NCI-H128 (cell line): ENCODE measurements at regions not wholly inside any gene's neighbourhood (a gene's known extent, or its start where the extent isn't known, plus 50 kb on each side); places are given as distances from the start of the nearest gene placed in this dataset.

Experiments
- DNase-seq: peaks from one replicate; lab custom pipeline; 2025; ENCODE audit not compliant: unreplicated experiment; lab: John Stamatoyannopoulos, UW

- DNase-seq, result no peak
Observed at GRCh38 chr18:39991696-39992265, 1963.3 kb upstream of the PIK3C3 start.

GRCh38 chr18:39990540-39990939, 1964.5 kb upstream of the PIK3C3 start:
- no peak for DNase-seq

DNA sequence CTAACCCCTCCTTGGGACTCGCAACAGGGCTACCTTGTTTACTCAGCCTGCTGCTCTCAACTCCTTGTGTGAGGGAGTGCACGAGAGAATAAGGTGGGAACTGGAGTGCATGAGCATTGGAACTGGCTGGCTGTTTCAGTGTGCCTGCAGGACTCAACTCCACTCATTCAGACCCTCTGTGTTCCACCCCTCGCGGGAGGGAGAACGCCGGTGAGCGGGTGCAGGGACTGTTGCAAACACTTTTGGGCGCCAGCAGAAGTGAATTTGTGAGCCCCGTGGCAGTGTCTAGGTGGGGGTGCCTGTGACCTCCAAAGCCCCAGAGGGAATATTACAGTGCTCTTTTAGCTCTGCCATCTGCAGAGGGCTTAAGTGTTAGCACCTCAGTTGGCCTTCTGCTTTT, 1978.3 kb upstream of the PIK3C3 start:
- no peak for DNase-seq

- DNase-seq, result no peak
Observed at GRCh38 chr18:39972521-39972920, 1982.5 kb upstream of the PIK3C3 start.

DNA sequence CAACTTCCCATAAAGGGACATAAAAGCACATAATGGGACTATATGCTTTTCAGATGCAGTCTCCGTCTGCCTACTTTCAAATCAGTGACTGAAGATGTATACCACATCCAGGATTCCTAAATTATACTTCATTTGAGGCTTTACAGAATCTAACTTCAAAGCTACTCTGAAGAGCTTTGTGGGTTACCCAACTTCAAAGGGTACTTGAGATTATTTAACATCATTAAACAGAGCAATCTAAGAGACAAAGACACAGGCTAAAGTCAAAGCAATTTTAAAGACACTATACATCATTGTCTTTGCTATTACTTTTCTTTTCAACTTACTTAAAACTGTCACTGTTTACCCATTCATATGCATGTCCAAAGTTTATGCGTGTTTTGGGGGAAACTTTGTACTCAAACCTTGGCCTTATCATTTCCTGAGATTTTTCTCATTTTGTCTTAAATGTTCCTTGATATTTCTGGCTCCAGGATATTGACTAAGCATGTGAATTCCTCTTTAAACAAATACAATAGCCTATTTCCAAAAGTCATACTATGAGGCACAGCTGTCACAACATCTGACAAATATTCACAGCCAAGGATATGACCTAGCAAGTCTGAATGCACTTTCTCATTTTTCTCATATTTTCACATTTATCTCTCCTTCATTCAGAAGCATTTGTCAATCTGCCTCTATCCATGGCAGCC, 1985.1 kb upstream of the PIK3C3 start:
- DNase-seq, result no peak

- no peak for DNase-seq
Observed at GRCh38 chr18:39966275-39966674, 1988.8 kb upstream of the PIK3C3 start.

DNA sequence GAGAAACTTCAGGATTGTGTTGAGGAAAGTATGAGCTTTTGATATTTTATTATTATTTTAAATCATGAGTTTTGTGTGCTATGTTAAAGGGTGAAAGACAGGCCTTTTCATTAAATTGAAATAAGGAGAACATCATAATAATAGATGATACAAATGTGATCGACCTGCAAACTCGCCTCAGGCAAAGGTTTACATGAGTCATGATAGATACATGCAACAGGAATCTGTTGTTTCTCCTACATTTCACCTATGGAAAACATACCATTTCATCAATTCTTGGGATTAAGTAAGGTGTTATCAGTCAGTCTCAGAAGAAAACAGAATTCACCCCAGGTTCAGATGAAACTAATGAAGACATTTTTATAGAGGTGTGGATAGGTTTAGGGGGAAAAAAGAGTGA, 1992.5 kb upstream of the PIK3C3 start:
- DNase-seq, result no peak

- no peak for DNase-seq
Observed at GRCh38 chr18:39960550-39960949, 1994.5 kb upstream of the PIK3C3 start.

- no peak for DNase-seq
Observed at GRCh38 chr18:39959839-39960238, 1995.2 kb upstream of the PIK3C3 start.

GRCh38 chr18:39958876-39959275, 1996.2 kb upstream of the PIK3C3 start:
- no peak for DNase-seq

DNA sequence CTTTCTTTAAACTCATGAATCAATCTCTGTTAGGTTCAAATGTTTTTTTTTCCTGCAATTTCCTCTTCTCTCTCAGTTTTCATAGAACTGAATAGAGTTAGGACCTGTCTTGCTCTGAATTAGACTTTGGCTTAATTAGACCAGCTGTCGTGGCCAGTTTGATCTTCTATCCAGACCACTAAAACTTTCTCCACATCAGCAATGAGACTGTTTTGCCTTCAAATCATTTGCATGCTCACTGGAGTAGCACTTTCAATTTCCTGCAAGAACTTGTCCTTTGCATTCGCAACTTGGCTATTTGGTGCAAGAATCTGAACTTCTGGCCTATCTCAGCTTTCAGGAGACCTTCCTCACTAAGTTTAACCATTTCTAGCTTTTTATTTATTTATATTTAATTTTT, 2002.2 kb upstream of the PIK3C3 start:
- DNase-seq, result no peak

- DNase-seq, result no peak
Observed at GRCh38 chr18:39951142-39951720, 2003.8 kb upstream of the PIK3C3 start.

GRCh38 chr18:39946623-39947061, 2008.4 kb upstream of the PIK3C3 start:
- DNase-seq, result no peak

DNA sequence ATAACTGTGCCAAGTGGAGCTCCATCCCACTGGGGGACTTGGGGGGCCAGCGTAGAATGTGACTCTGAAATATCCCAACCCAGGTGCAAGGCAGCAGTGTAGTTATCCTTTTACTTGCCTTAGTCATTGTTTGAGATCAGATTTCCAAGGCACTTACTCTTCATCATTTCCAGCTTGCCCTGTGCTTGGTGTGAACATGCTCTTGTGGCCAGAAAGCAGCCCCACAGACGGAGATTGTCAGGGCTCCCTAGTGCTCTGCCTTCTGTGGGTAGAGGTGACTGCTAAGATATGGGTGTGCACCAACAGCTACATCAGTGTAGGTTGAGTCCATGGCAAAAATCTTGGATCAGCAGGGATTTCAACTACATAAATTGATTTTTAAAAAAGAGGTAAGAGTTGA, 2010.0 kb upstream of the PIK3C3 start:
- no peak for DNase-seq

- no peak for DNase-seq
Observed at GRCh38 chr18:39942702-39943101, 2012.3 kb upstream of the PIK3C3 start.

DNA sequence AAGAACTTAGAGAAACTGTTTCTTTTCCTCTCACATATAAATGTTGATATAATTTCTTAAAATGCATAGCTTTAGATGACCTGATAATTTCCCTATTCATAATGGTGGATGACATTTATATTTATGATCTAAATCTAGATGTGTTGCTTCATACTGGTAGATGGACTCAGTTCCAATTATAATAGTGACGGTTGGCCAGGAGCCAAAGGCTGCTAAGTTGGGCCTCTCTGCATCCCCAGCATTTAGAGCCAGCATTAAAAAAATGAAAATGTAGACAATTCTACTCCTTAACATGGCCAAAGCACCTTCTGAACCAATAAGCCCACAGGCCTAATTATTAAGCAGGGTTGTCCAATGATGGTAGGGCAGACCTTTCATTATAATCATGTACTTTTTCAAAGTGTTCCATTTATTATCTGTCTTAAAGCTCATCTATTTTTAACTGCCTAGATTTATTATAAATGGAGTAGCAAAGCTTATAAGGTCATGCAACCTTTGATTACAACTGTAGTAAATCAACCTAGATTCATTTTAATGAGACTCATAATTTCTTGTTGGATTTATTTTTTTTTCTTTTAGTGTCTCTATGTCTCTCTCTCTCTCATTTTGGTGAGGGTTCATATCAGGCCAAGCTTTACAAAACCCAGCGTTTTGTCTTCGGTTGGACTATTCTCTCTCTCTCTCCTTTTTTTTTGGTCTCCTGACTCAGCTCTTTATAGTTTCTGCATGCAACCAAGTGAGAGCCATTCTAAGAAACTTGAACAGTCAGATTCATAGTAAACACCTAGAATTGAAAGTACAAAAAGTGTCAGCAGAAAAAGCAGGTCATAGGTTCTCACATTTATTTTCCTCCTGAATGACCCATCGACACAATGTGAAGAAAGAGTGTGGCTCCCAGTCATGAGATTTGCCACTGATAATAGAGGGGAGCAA, 2016.1 kb upstream of the PIK3C3 start:
- DNase-seq, result no peak

DNA sequence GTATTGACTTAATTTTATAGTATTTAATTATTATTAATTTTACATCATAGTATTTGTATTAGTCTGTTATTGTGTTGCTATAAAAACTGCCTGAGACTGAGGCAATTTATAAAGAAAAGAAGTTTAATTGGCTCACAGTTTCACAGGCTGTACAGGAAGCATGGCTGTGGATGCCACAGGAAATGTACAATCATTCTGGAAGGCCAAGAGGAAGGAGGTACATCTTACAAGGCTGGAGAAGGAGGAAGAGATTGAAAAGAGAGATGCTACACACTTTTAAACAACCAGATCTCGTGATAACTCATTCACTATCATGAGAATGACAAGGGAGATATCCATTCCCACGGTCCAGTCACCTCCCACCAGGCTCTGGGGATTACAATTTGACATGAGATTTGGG, 2019.4 kb upstream of the PIK3C3 start:
- DNase-seq, result no peak

DNA sequence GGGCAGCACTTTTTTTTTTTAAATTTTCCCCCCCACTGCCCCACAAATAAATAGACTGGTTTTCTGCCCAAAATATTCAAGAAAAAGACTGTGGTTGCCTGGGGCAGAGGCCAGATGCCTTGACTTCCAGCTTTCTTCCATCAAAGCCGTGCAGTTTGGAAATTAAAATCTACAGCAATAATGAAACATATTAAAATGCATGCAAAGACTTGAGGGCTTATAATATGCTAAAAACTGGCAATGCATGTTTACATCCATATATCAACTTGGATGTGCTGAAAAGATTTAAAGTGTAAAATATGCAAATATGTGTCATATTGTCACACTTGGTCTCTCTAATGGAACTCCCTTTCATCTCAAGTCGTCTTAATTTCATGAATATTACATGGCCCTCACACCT, 2036.2 kb upstream of the PIK3C3 start:
- DNase-seq, result no peak

DNA sequence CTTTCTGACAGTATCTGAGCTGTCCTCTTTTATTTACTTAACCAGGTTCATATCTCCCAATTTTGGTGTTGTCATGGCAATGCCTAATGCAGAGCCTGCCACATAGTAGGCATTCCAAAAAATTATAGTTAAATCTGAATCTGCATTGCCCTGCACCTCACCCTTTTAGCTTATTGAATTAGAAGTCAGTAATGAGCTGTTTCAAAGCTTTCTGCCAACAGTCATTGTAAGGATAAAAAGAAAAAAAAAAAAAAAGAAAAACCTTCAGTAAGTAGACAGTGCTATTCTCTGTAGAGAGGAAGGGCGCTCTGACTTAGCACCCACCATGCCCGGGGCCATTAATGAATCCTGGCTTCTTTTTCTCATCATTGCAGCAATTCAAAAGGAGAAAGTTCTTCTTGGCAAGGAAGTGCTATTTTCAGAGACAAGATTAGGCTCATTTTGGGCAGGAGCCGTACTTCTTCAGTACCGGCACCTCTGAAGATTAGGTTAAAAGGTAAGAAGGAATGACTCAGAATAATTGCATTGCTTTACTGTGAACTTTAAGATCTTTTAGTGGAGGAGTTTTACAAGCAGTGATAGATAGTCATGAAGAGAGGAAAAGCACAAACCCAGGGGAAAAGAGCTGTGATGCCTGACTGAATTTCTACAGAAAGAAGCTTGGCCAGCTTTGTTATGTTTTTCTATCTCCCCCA, 2041.2 kb upstream of the PIK3C3 start:
- no peak for DNase-seq

- no peak for DNase-seq
Observed at GRCh38 chr18:39911716-39912115, 2043.3 kb upstream of the PIK3C3 start.

DNA sequence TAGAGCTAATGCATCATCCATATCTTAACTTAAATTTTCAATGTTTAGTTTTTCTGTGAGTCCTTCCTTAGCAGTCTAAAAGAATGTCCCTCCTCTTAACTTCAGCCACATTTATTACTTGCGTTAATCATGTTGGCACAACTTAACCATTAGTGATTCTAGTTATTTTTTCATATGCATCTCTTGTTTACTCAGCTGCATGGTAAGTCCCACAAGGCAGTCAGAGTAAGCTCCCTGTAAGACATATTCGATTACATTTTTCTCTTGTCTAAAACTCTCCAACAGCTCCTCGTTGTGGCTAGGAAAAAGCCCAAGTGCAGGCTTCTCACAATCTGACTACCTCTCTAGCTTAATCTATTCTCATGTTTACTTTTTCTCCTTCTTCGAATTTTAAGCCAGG, 2045.3 kb upstream of the PIK3C3 start:
- DNase-seq, result no peak
